Karpas-422 (cell line): ENCODE measurements at regions not wholly inside any gene's neighbourhood (a gene's known extent, or its start where the extent isn't known, plus 50 kb on each side); places are given as distances from the start of the nearest gene placed in this dataset.

Source experiments
- DNase-seq: peaks from one replicate; pipeline ENCODE4 v3.0.0-alpha.2; 2015
- H2AFZ ChIP-seq: fragments of 200-600 bp; sonication (generic); 2 replicates; pipeline ENCODE4 v1.6.1; 2014; ENCODE audit warnings: antibody characterized with exemption, low read length, mixed read lengths
- H3K27ac ChIP-seq: fragments of 200-600 bp; sonication (generic); 2 replicates; pipeline ENCODE4 v1.5.1; 2014; ENCODE audit warnings: mild to moderate bottlenecking, low read length, moderate library complexity
- H3K27me3 ChIP-seq: fragments of 200-600 bp; sonication (generic); 2 replicates; pipeline ENCODE4 v1.6.1; 2014; ENCODE audit warnings: low read length, mixed read lengths
- H3K36me3 ChIP-seq: fragments of 200-600 bp; sonication (generic); 2 replicates; pipeline ENCODE4 v1.6.1; 2014; ENCODE audit warnings: low read length, mixed read lengths; ENCODE audit not compliant: insufficient read depth
- H3K4me1 ChIP-seq: fragments of 200-600 bp; sonication (generic); 2 replicates; pipeline ENCODE4 v1.6.1; 2014; ENCODE audit warnings: mild to moderate bottlenecking, low read length, mixed read lengths
- H3K4me2 ChIP-seq: fragments of 200-600 bp; sonication (generic); 2 replicates; pipeline ENCODE4 v1.6.1; 2014; ENCODE audit warnings: low read length, low read depth, mild to moderate bottlenecking; ENCODE audit not compliant: poor library complexity, severe bottlenecking
- H3K4me3 ChIP-seq: fragments of 200-600 bp; sonication (generic); 2 replicates; pipeline ENCODE4 v1.5.1; 2014; ENCODE audit warnings: mild to moderate bottlenecking, antibody characterized with exemption, low read length, mixed read lengths
- H3K79me2 ChIP-seq: fragments of 200-600 bp; sonication (generic); 2 replicates; pipeline ENCODE4 v1.6.1; 2014; ENCODE audit warnings: mild to moderate bottlenecking, low read length, mixed read lengths
- H3K9ac ChIP-seq: fragments of 200-600 bp; sonication (generic); 2 replicates; pipeline ENCODE4 v1.6.0; 2014; ENCODE audit warnings: low read length
- H3K9me2 ChIP-seq: fragments of 200-600 bp; sonication (generic), shearing (Covaris generic); replicated peaks from 2 replicates; pipeline ENCODE4 v1.6.0; 2014; ENCODE audit warnings: mild to moderate bottlenecking, low read length, moderate library complexity; ENCODE audit not compliant: insufficient read depth
- H3K9me3 ChIP-seq: fragments of 300-700, 200-600 bp; sonication (generic); 2 replicates; pipeline ENCODE4 v1.6.1; 2014; ENCODE audit warnings: low read length, mixed read lengths
- H4K20me1 ChIP-seq: fragments of 200-600 bp; sonication (generic); 2 replicates; pipeline ENCODE4 v1.6.1; 2014; ENCODE audit warnings: mild to moderate bottlenecking, antibody characterized with exemption, low read length, low read depth; ENCODE audit not compliant: insufficient read depth

DNA sequence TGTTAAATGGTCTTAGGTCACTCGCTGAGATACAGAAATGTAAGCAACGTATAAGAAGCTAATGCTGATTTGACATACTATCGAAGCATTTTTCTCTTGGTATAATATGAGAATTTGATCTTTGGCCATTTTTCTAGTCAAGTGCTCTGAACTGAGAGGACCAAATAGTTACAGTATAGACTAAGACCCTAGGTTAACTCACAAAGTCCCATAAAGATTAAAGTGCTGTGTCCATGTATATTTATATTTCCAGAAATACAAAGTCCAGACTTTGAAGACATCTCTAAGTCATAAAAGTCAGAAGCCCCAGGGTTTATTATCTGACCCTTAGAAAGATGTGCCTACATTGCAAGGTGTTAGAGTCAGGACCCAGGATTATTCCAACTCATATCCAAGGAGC is 752.4 kb upstream of the COX7C start:
- H3K9ac ChIP-seq, result no peak overlapping the region
- H2AFZ ChIP-seq, result no peak overlapping the region
- DNase-seq, result no peak
- no peaks in the 10 kb centered on the region for H3K4me1 ChIP-seq
- no peaks in the 10 kb centered on the region for H3K9me2 ChIP-seq
- H3K4me2 ChIP-seq, result no peak overlapping the region
- H4K20me1 ChIP-seq, result no peaks in the 10 kb centered on the region
- peaks cover 9% of the 10 kb centered on the region; the same call in 1 of the 2 replicates for H3K9me3 ChIP-seq
- no peaks in the 10 kb centered on the region for H3K79me2 ChIP-seq
- H3K4me3 ChIP-seq, result no peak overlapping the region
- H3K36me3 ChIP-seq, result no peaks in the 10 kb centered on the region
- H3K27ac ChIP-seq, result no peak overlapping the region
- H3K27me3 ChIP-seq, result no peaks in the 10 kb centered on the region

GRCh38 chr5:85868070-85868469 is 749.7 kb upstream of the COX7C start:
- no peaks in the 10 kb centered on the region for H3K9me2 ChIP-seq
- H3K79me2 ChIP-seq, result no peaks in the 10 kb centered on the region
- DNase-seq, result no peak
- no peak overlapping the region for H3K9ac ChIP-seq
- no peaks in the 10 kb centered on the region for H3K4me1 ChIP-seq
- H3K4me3 ChIP-seq, result no peak overlapping the region
- H3K4me2 ChIP-seq, result no peak overlapping the region
- H3K27me3 ChIP-seq, result no peaks in the 10 kb centered on the region
- no peaks in the 10 kb centered on the region for H4K20me1 ChIP-seq
- H3K36me3 ChIP-seq, result no peaks in the 10 kb centered on the region
- H3K9me3 ChIP-seq, result peaks cover 12% of the 10 kb centered on the region; the same call in 1 of the 2 replicates
- no peak overlapping the region for H2AFZ ChIP-seq
- no peak overlapping the region for H3K27ac ChIP-seq

DNA sequence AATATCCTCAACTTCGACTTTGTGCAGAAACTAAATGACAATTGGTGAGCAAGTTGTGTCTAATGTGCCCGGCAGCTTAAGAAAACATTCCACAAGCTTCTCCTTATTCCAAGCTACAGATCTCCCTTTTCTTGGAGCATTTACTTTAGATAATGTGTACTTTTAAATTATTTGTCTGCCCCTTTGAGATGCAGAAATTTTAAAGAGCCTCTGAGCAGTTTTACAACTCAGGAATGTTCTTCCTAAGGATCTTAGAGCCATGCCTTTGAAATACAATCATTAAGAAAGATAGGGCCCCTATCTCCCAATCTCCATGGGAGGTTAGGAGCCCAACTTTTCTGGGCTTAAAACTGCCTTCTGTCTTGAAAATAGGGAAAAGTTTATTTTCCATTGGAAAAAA is 723.7 kb upstream of the COX7C start:
- Histone ChIP-seq H3K27ac (no peak overlapping the region), H4K20me1 (no peaks in the 10 kb centered on the region), H3K4me3 (no peak overlapping the region), H3K36me3 (no peaks in the 10 kb centered on the region), H3K4me1 (no peaks in the 10 kb centered on the region), H3K79me2 (no peaks in the 10 kb centered on the region), H2AFZ (no peak overlapping the region), H3K9ac (no peak overlapping the region), H3K4me2 (no peak overlapping the region), H3K27me3 (no peaks in the 10 kb centered on the region), H3K9me3 (peaks cover 22% of the 10 kb centered on the region; the same call in 1 of the 2 replicates), H3K9me2 (no peaks in the 10 kb centered on the region)
- no peak for DNase-seq

GRCh38 chr5:85896514-85896913 is 721.2 kb upstream of the COX7C start:
- no peak for DNase-seq
- no peaks in the 10 kb centered on the region for H3K36me3 ChIP-seq
- H3K27me3 ChIP-seq, result no peaks in the 10 kb centered on the region
- H3K79me2 ChIP-seq, result no peaks in the 10 kb centered on the region
- no peaks in the 10 kb centered on the region for H4K20me1 ChIP-seq
- no peak overlapping the region for H3K9ac ChIP-seq
- no peak overlapping the region for H3K4me3 ChIP-seq
- H3K9me3 ChIP-seq, result peaks cover 22% of the 10 kb centered on the region
- no peaks in the 10 kb centered on the region for H3K9me2 ChIP-seq
- H2AFZ ChIP-seq, result no peak overlapping the region
- no peaks in the 10 kb centered on the region for H3K4me1 ChIP-seq
- no peak overlapping the region for H3K4me2 ChIP-seq
- H3K27ac ChIP-seq, result no peak overlapping the region

DNA sequence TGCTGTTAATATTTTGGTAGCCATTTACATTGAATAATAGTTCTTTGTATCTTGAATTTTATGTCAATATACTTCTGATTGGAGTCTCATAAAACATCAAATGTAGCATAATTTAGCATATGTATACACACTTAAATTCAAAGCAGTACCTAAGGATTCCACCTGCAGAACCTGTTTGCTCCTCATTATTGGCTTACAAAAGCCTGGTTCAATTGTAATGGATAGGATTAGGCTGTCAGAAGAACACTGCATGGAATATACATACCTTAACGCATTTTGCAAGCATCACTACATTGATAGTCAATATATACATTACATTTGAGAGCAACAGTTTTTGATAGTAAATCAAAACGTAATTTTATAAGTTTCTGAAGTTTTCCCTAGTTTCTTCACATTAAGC is 711.3 kb upstream of the COX7C start:
- Histone ChIP-seq H3K27me3 (no peaks in the 10 kb centered on the region), H3K36me3 (no peaks in the 10 kb centered on the region), H3K4me1 (no peaks in the 10 kb centered on the region), H4K20me1 (no peaks in the 10 kb centered on the region), H3K27ac (no peak overlapping the region), H3K9ac (no peak overlapping the region), H3K9me3 (peaks cover 5% of the 10 kb centered on the region), H3K79me2 (no peaks in the 10 kb centered on the region), H3K9me2 (no peaks in the 10 kb centered on the region), H2AFZ (no peak overlapping the region), H3K4me3 (no peak overlapping the region), H3K4me2 (no peak overlapping the region)
- no peak for DNase-seq

GRCh38 chr5:85910335-85910734 is 707.4 kb upstream of the COX7C start:
- H3K9me3 ChIP-seq, result peaks cover 14% of the 10 kb centered on the region; the same call in 1 of the 2 replicates
- no peaks in the 10 kb centered on the region for H3K79me2 ChIP-seq
- no peak overlapping the region for H3K27ac ChIP-seq
- no peak overlapping the region for H2AFZ ChIP-seq
- no peaks in the 10 kb centered on the region for H3K27me3 ChIP-seq
- no peaks in the 10 kb centered on the region for H3K36me3 ChIP-seq
- DNase-seq, result no peak
- H4K20me1 ChIP-seq, result no peaks in the 10 kb centered on the region
- H3K4me3 ChIP-seq, result no peak overlapping the region
- H3K9me2 ChIP-seq, result no peaks in the 10 kb centered on the region
- H3K4me2 ChIP-seq, result no peak overlapping the region
- no peak overlapping the region for H3K9ac ChIP-seq
- H3K4me1 ChIP-seq, result no peaks in the 10 kb centered on the region

GRCh38 chr5:85920984-85921383 is 696.8 kb upstream of the COX7C start:
- no peak overlapping the region for H2AFZ ChIP-seq
- H3K9ac ChIP-seq, result no peak overlapping the region
- H3K79me2 ChIP-seq, result no peaks in the 10 kb centered on the region
- H3K27ac ChIP-seq, result no peak overlapping the region
- DNase-seq, result no peak
- H3K4me3 ChIP-seq, result no peak overlapping the region
- H3K9me3 ChIP-seq, result peaks cover 33% of the 10 kb centered on the region
- H3K4me1 ChIP-seq, result no peaks in the 10 kb centered on the region
- H3K36me3 ChIP-seq, result no peaks in the 10 kb centered on the region
- no peaks in the 10 kb centered on the region for H3K27me3 ChIP-seq
- no peaks in the 10 kb centered on the region for H3K9me2 ChIP-seq
- no peaks in the 10 kb centered on the region for H4K20me1 ChIP-seq
- no peak overlapping the region for H3K4me2 ChIP-seq

DNA sequence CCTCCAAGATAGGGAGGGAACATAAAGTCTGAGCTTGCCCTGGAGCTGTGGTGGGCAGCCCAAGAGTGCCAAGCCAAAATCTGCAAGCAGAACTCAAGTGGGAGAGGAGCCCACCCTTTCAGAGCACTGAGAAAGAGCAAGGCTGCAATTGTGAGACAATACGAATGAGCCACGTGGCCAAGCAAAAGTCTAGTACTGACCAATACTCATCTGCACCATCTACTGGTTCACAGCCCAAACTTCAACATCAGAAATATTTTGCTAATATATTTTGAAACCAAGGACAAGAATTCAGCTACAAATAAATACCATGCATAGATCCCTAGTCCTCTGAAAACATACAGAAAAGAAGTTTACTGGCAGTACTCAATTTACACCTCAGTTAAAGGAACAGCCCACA is 696.2 kb upstream of the COX7C start:
- no peak for DNase-seq
- no peak overlapping the region for H2AFZ ChIP-seq
- no peak overlapping the region for H3K4me2 ChIP-seq
- H3K4me1 ChIP-seq, result no peaks in the 10 kb centered on the region
- no peak overlapping the region for H3K27ac ChIP-seq
- H4K20me1 ChIP-seq, result no peaks in the 10 kb centered on the region
- H3K79me2 ChIP-seq, result no peaks in the 10 kb centered on the region
- H3K4me3 ChIP-seq, result no peak overlapping the region
- peaks cover 33% of the 10 kb centered on the region for H3K9me3 ChIP-seq
- H3K36me3 ChIP-seq, result no peaks in the 10 kb centered on the region
- H3K27me3 ChIP-seq, result no peaks in the 10 kb centered on the region
- no peak overlapping the region for H3K9ac ChIP-seq
- no peaks in the 10 kb centered on the region for H3K9me2 ChIP-seq

DNA sequence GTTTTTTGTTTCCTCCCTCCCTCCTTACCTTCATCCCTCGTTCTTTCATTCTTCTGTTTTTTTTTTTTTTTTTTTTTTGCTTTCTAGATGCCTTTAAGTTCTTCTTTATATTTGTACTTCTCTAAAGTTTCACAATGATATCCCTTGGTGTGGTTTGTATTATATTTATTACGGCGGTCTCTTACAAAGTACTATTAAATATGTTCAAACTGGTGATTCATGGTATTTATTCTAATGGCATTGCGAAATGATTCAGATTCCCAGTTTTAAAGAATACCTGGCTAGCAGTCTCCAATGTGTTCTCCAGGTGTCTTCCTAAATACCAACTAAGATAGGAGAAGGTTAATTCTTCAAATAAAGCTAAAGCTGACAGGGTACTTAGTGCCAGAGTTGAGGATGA is 690.1 kb upstream of the COX7C start:
- Histone ChIP-seq H3K4me1 (no peaks in the 10 kb centered on the region), H3K27ac (no peak overlapping the region), H2AFZ (no peak overlapping the region), H4K20me1 (no peaks in the 10 kb centered on the region), H3K9me3 (peaks cover 15% of the 10 kb centered on the region; the same call in 1 of the 2 replicates), H3K27me3 (no peaks in the 10 kb centered on the region), H3K36me3 (no peaks in the 10 kb centered on the region), H3K79me2 (no peaks in the 10 kb centered on the region), H3K4me3 (no peak overlapping the region), H3K4me2 (no peak overlapping the region), H3K9me2 (no peaks in the 10 kb centered on the region), H3K9ac (no peak overlapping the region)
- no peak for DNase-seq
